CD4-positive, alpha-beta T cell (primary cell): ENCODE measurements at regions not wholly inside any gene's neighbourhood (a gene's known extent, or its start where the extent isn't known, plus 50 kb on each side); places are given as distances from the start of the nearest gene placed in this dataset.
"Not testable (repeated sequence)": the region's sequence is repeated elsewhere in the genome, so short reads cannot be mapped to it uniquely, and the experiment has no call there.

Experiments
- ATAC-seq: fragments of 200-7000 bp; cut with Tn5 transposase; one replicate; pipeline ENCODE4 v1.10.0; 2022; ENCODE audit warnings: mild to moderate bottlenecking; ENCODE audit not compliant: poor library complexity
- CTCF ChIA-PET: fragments of 350-600 bp; sonication (Branson Sonifier 250); formaldehyde crosslinking; loops from one replicate; lab custom pipeline; 2021; ENCODE audit warnings: antibody characterized with exemption, inconsistent platforms; lab: Charles Lee
- POLR2A ChIA-PET: fragments of 350-600 bp; sonication (Branson Sonifier 250); formaldehyde crosslinking; loops from one replicate; lab custom pipeline; 2021; ENCODE audit warnings: antibody characterized with exemption, inconsistent platforms; lab: Charles Lee
- DNase-seq, 14 experiments: peaks; one replicate each; pipeline ENCODE4 v3.0.0-alpha.2; 2013 to 2020; ENCODE audit warnings: mixed read lengths in 2 of 14
- H3K27ac ChIP-seq, 2 donors: one replicate each; pipeline versions ENCODE4 v1.5.1 to v1.7.0; 2013; ENCODE audit warnings: low read length in 2 of 2, low read depth in 1 of 2, mild to moderate bottlenecking in 1 of 2
- H3K27me3 ChIP-seq, 2 experiments: 1 replicate in 1 of 2; 2 replicates in 1 of 2; pipeline versions ENCODE4 v1.6.1 to v1.7.0; 2013; ENCODE audit warnings: low read length in 2 of 2, control low read depth in 1 of 2, mild to moderate bottlenecking in 1 of 2, moderate library complexity in 1 of 2; ENCODE audit not compliant: insufficient read depth in 2 of 2, control insufficient read depth in 1 of 2
- H3K36me3 ChIP-seq: one replicate; pipeline ENCODE4 v1.6.1; 2013; ENCODE audit warnings: low read length, control low read depth; ENCODE audit not compliant: insufficient read depth
- H3K4me1 ChIP-seq: one replicate; pipeline ENCODE4 v1.6.1; 2013; ENCODE audit warnings: low read length, control low read depth; ENCODE audit not compliant: insufficient read depth
- H3K4me3 ChIP-seq: one replicate; pipeline ENCODE4 v1.5.1; 2013; ENCODE audit warnings: mild to moderate bottlenecking, low read length, moderate library complexity
- H3K9me3 ChIP-seq, 2 experiments: 1 replicate in 1 of 2; 2 replicates in 1 of 2; pipeline versions ENCODE4 v1.6.1 to v1.7.0; 2013; ENCODE audit warnings: low read length in 2 of 2, mild to moderate bottlenecking in 2 of 2, control low read depth in 1 of 2, moderate library complexity in 1 of 2; ENCODE audit not compliant: control insufficient read depth in 1 of 2, insufficient read depth in 1 of 2
- H3K27ac Mint-ChIP-seq: one replicate; pipeline ENCODE4 v1.8.0; 2020; ENCODE audit warnings: mixed read lengths
- H3K27me3 Mint-ChIP-seq: one replicate; pipeline ENCODE4 v1.8.0; 2021; ENCODE audit warnings: mixed read lengths
- H3K36me3 Mint-ChIP-seq: one replicate; pipeline ENCODE4 v1.8.0; 2021; ENCODE audit warnings: low read depth, mixed read lengths
- H3K4me1 Mint-ChIP-seq: one replicate; pipeline ENCODE4 v1.8.0; 2021; ENCODE audit warnings: low read depth, mixed read lengths
- H3K4me3 Mint-ChIP-seq: one replicate; pipeline ENCODE4 v1.8.0; 2020; ENCODE audit warnings: mild to moderate bottlenecking, mixed read lengths
- H3K9me3 Mint-ChIP-seq: one replicate; pipeline ENCODE4 v1.8.0; 2020; ENCODE audit warnings: mixed read lengths
- intact Hi-C, 2 experiments: fragments of 100-400 bp; cut with DNase I in 1 of 2; cut with micrococcal nuclease in 1 of 2; formaldehyde crosslinking; loops; one replicate each; pipeline versions ENCODE4 v1.15.1 to v1.9.0; 2023 to 2025; cut with DNase I, micrococcal nuclease
- TF ChIP-seq, protein P1 (sequence below): fragments of 200-600 bp; IDR thresholded peaks from one replicate; pipeline ENCODE4 v1.8.0; 2022; ENCODE audit warnings: antibody characterized with exemption, mild to moderate bottlenecking

DNA sequence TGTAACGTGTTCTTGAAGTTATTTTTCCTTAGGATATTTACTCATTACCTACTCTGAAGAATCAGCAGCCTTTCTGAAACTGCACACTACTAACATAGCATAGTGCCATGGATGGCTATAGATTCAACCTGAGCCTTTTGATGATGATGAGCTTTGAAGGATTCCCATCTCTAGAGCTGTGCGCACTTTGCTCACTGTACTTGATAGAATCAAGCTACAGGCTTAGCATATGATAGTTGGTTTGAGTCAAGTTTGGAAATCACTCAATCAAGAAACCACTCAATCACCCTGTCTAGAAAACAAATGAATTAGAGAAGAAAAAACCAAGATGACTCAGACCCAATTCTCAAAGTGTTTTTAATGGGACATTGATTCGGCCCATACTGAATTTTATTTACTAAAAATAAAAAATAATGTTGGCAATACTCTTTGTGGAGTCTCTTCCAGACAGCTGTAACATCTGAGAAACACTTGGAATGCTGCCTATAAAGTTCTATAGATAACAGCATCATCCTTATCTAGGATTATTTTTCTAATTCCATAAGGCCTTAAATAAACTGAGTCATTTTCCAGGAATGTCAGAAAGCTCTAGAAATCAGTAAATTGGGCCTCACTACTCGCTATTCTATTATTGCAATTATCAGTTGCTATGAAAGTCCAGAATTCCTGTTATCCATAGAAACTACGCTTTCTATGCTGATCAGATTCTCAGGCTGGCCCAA lies 259.0 kb upstream of the ERBB4 start:
- intact Hi-C loops = no loop called here
- no peaks in the 10 kb centered on the region for H3K36me3 ChIP-seq
- no peaks in the 10 kb centered on the region for H3K27me3 Mint-ChIP-seq
- H3K4me3 Mint-ChIP-seq = no peak overlapping the region
- no peaks in the 10 kb centered on the region for H3K4me1 ChIP-seq
- ChIA-PET CTCF (no interaction called here), POLR2A (interaction anchor here (0.6 kb wide), 1 partner anchor 603 kb away, joined by 3 read pairs; no protein-coding TSS in a partner anchor)
- no peak overlapping the region for H3K27ac ChIP-seq
- no peaks in the 10 kb centered on the region for H3K36me3 Mint-ChIP-seq
- no peaks in the 10 kb centered on the region for H3K27me3 ChIP-seq
- H3K9me3 ChIP-seq = no peaks in the 10 kb centered on the region
- H3K9me3 Mint-ChIP-seq = no peaks in the 10 kb centered on the region
- no peak for ATAC-seq
- TF ChIP-seq, protein P1, sequence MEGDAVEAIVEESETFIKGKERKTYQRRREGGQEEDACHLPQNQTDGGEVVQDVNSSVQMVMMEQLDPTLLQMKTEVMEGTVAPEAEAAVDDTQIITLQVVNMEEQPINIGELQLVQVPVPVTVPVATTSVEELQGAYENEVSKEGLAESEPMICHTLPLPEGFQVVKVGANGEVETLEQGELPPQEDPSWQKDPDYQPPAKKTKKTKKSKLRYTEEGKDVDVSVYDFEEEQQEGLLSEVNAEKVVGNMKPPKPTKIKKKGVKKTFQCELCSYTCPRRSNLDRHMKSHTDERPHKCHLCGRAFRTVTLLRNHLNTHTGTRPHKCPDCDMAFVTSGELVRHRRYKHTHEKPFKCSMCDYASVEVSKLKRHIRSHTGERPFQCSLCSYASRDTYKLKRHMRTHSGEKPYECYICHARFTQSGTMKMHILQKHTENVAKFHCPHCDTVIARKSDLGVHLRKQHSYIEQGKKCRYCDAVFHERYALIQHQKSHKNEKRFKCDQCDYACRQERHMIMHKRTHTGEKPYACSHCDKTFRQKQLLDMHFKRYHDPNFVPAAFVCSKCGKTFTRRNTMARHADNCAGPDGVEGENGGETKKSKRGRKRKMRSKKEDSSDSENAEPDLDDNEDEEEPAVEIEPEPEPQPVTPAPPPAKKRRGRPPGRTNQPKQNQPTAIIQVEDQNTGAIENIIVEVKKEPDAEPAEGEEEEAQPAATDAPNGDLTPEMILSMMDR = no peak
- no peak for DNase-seq
- no peak overlapping the region for H3K4me3 ChIP-seq
- H3K27ac Mint-ChIP-seq = no peak overlapping the region
- H3K4me1 Mint-ChIP-seq = no peaks in the 10 kb centered on the region

DNA sequence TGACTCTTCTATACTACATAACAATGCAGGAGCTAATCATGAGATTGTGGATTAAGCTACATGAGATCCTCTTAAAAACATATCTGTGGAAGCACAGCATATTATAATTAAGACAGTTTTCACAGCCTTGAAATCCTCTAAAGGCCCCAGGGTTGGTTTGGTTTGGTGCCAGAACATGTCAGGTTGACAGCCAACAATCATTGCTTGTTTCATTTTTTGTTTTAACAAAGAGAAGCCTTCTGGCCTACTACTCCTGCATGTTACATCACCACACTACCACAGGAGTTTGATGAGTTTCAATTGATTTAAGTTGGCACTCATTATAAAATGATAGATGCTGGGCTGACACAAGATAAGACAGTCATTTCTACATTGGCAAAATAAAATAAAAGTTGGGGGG lies 255.9 kb upstream of the ERBB4 start:
- no peaks in the 10 kb centered on the region for H3K36me3 Mint-ChIP-seq
- DNase-seq (no peak), ATAC-seq (no peak)
- H3K4me1 ChIP-seq = no peaks in the 10 kb centered on the region
- intact Hi-C loops = no loop called here
- no peak overlapping the region for H3K4me3 ChIP-seq
- no peaks in the 10 kb centered on the region for H3K9me3 Mint-ChIP-seq
- CTCF ChIA-PET = no interaction called here
- no peaks in the 10 kb centered on the region for H3K27me3 ChIP-seq
- H3K27me3 Mint-ChIP-seq = no peaks in the 10 kb centered on the region
- TF ChIP-seq, protein P1 = no peak
- H3K9me3 ChIP-seq = no peaks in the 10 kb centered on the region
- POLR2A ChIA-PET = no interaction called here
- no peaks in the 10 kb centered on the region for H3K4me1 Mint-ChIP-seq
- H3K4me3 Mint-ChIP-seq = no peak overlapping the region
- H3K27ac Mint-ChIP-seq = no peak overlapping the region
- H3K27ac ChIP-seq = no peak overlapping the region
- no peaks in the 10 kb centered on the region for H3K36me3 ChIP-seq

DNA sequence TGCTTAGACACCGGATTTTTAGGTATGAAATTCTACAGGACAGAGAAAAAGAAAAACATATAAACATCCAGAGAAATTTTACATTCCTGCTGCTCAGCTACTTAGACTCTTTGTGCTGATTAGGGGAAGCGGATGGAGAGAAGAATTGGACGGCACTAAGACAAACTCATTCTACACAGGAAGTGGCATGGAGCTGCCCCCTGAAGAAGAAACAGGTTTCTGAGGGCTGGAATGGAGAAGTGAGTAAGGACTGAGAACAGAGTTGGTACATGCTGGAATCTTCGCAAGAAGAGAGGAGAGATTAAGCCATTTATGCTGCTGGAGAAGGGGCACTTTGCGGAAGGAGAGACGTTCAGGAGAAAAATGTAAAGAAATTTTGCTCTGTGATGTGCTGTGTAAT lies 253.0 kb upstream of the ERBB4 start:
- Histone ChIP-seq H3K27ac (no peak overlapping the region), H3K4me3 (no peak overlapping the region), H3K36me3 (no peaks in the 10 kb centered on the region), H3K4me1 (no peaks in the 10 kb centered on the region), H3K27me3 (no peaks in the 10 kb centered on the region), H3K9me3 (no peaks in the 10 kb centered on the region)
- intact Hi-C loops = no loop called here
- Mint-ChIP-seq H3K4me3 (no peak overlapping the region), H3K27me3 (no peaks in the 10 kb centered on the region), H3K4me1 (no peaks in the 10 kb centered on the region), H3K9me3 (no peaks in the 10 kb centered on the region), H3K36me3 (no peaks in the 10 kb centered on the region), H3K27ac (no peak overlapping the region)
- no peak for DNase-seq
- TF ChIP-seq, protein P1 = no peak
- no peak for ATAC-seq
- ChIA-PET CTCF (no interaction called here), POLR2A (no interaction called here)

DNA sequence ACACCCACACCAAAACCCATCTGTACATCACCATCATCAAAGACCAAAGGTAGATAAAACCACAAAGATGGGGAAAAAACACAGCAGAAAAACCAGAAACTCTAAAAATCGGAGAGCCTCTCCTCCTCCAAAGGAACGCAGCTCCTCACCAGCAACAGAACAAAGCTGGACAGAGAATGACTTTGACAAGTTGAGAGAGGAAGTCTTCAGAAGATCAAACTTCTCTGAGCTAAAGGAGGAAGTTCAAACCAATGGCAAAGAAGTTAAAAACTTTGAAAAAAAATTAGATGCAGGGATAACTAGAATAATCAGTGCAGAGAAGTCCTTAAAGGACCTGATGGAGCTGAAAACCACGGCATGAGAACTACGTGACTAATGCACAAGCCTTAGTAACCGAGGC lies 247.5 kb upstream of the ERBB4 start:
- H3K27me3 Mint-ChIP-seq, DNase-seq, H3K4me1 Mint-ChIP-seq, ATAC-seq, H3K9me3 ChIP-seq, intact Hi-C loops, POLR2A ChIA-PET, H3K36me3 ChIP-seq, H3K27ac Mint-ChIP-seq, H3K4me3 Mint-ChIP-seq, H3K4me1 ChIP-seq, H3K36me3 Mint-ChIP-seq, H3K27ac ChIP-seq, H3K4me3 ChIP-seq, H3K27me3 ChIP-seq: not testable (repeated sequence)
- CTCF ChIA-PET = interaction anchor here (1.4 kb wide), 1 partner anchor 367 kb away, joined by 3 read pairs; no protein-coding TSS in a partner anchor
- peaks cover 17% of the 10 kb centered on the region for H3K9me3 Mint-ChIP-seq
